ENCODE measurements at regions not wholly inside any gene's neighbourhood (a gene's known extent, or its start where the extent isn't known, plus 50 kb on each side); places are given as distances from the start of the nearest gene placed in this dataset.

GRCh38 chr4:188854436-188854835 lies 715.2 kb downstream of the TRIML1 start:
- Histone ChIP-seq H3K36me3 (ENCODE audit: control insufficient read depth, insufficient read depth, low read length) (no peaks in the 10 kb centered on the region), H2BK15ac (ENCODE audit: low read depth, low read length) (no peak overlapping the region), H2AK9ac (replicated peaks; ENCODE audit: low read depth, low read length, poor library complexity) (no peak overlapping the region), H4K8ac (ENCODE audit: low read depth in 2 of 2, low read length in 2 of 2) (no peak overlapping the region), H2BK20ac (ENCODE audit: low read depth, low read length) (no peak overlapping the region), H4K20me1 (ENCODE audit: insufficient read depth, low read length) (no peaks in the 10 kb centered on the region), H4K91ac (ENCODE audit: insufficient read depth, low read depth, low read length) (no peak overlapping the region), H3K79me1 (ENCODE audit: low read depth in 1 of 2, low read length in 2 of 2) (no peaks in the 10 kb centered on the region), H2BK120ac (ENCODE audit: low read depth, low read length) (no peak overlapping the region), H3K14ac (replicated peaks; ENCODE audit: low read depth, low read length) (no peak overlapping the region), H3K9me1 (ENCODE audit: insufficient read depth, low read length) (no peaks in the 10 kb centered on the region; the same call in 1 of the 2 replicates), H3K4me1 (ENCODE audit: control insufficient read depth, insufficient read depth, low read length) (no peaks in the 10 kb centered on the region; the same call in 1 of the 2 replicates), H2AFZ (replicated peaks; ENCODE audit: low read length, poor library complexity) (no peak overlapping the region), H3K23ac (ENCODE audit: low read depth, low read length) (no peak overlapping the region), H3K27me3 (ENCODE audit: control insufficient read depth, insufficient read depth, low read length) (no peaks in the 10 kb centered on the region), H2AK5ac (ENCODE audit: low read depth, low read length) (no peak overlapping the region), H3K9me3 (ENCODE audit: control insufficient read depth, insufficient read depth, low read length) (no peaks in the 10 kb centered on the region; the same call in 1 of the 2 replicates), H3K27ac (ENCODE audit: insufficient read depth, low read length) (no peak overlapping the region), H3K18ac (ENCODE audit: low read depth, low read length) (no peak overlapping the region), H3K4me2 (ENCODE audit: low read depth, low read length) (no peak overlapping the region), H4K5ac (ENCODE audit: low read depth, low read length) (no peak overlapping the region), H3K4me3 (ENCODE audit: insufficient read depth, low read depth, low read length) (no peak overlapping the region), H3K9ac (ENCODE audit: low read depth, low read length) (no peak overlapping the region), H2BK5ac (ENCODE audit: low read depth, low read length, poor library complexity, severe bottlenecking) (no peak overlapping the region), H3K56ac (ENCODE audit: extremely low read depth, insufficient read depth, low read length) (no peak overlapping the region), H3K4ac (ENCODE audit: low read depth, low read length) (no peak overlapping the region)
- no peak for ATAC-seq (ENCODE audit: low read depth)
- DNase-seq = peak; percentile 14
- no CpG with 5 or more reads among the region's 1 CpG for WGBS, 2 experiments (ENCODE audit: extremely low coverage in 2 of 2, insufficient read length in 1 of 2)
- TF ChIP-seq POLR2A (IDR thresholded peaks at IDR 0.05; ENCODE audit: low read depth, low read length) (no peak), NFE2L2 (IDR thresholded peaks at IDR 0.05; ENCODE audit: low read depth, low read length) (no peak), USF2 (IDR thresholded peaks at IDR 0.05; ENCODE audit: low read depth, low read length) (no peak), SMC3 (IDR thresholded peaks at IDR 0.05; ENCODE audit: low read depth, low read length) (no peak), CEBPB (IDR thresholded peaks at IDR 0.05; ENCODE audit: low read depth, low read length) (no peak), RCOR1 (IDR thresholded peaks at IDR 0.05; ENCODE audit: insufficient replicate concordance, low read length) (no peak), ELK1 (IDR thresholded peaks at IDR 0.05; ENCODE audit: borderline replicate concordance, low read depth, low read length) (no peak), MXI1 (IDR thresholded peaks at IDR 0.05; ENCODE audit: borderline replicate concordance, low read depth, low read length) (no peak), MAZ (IDR thresholded peaks at IDR 0.05; ENCODE audit: borderline replicate concordance, low read depth, low read length) (no peak), RAD21 (IDR thresholded peaks at IDR 0.05; ENCODE audit: low read length) (no peak), FOS (IDR thresholded peaks at IDR 0.05; ENCODE audit: low read depth, low read length) (no peak)
- dilution Hi-C loops (cut with HindIII; ENCODE audit: low sequenced_read_pairs, unreplicated experiment) = no loop called here
- ChIA-PET POLR2A (ENCODE audit: unreplicated experiment) (no interaction called here), CTCF (interaction anchor here (1.0 kb wide), 1 partner anchor 11 kb away, joined by 3 read pairs; no protein-coding TSS in a partner anchor)
- BruUV-seq (replicated peaks) = no TSS peak
- in situ Hi-C loops (cut with MboI; ENCODE audit: low sequenced_read_pairs) = no loop called here
- intact Hi-C loops (cut with micrococcal nuclease) = no loop called here

Measured in IMR-90 (cell line).